NCI-H2227 (cell line): ENCODE measurements at regions not wholly inside any gene's neighbourhood (a gene's known extent, or its start where the extent isn't known, plus 50 kb on each side); places are given as distances from the start of the nearest gene placed in this dataset.
"Not testable (repeated sequence)": the region's sequence is repeated elsewhere in the genome, so short reads cannot be mapped to it uniquely, and the experiment has no call there.

Experiments used
- DNase-seq: peaks from one replicate; lab custom pipeline; 2025; ENCODE audit not compliant: unreplicated experiment; lab: John Stamatoyannopoulos, UW

- DNase-seq = no peak
These were observed 57.1 kb upstream of the KCTD7 start for GRCh38 chr7:66571568-66571967.

DNA sequence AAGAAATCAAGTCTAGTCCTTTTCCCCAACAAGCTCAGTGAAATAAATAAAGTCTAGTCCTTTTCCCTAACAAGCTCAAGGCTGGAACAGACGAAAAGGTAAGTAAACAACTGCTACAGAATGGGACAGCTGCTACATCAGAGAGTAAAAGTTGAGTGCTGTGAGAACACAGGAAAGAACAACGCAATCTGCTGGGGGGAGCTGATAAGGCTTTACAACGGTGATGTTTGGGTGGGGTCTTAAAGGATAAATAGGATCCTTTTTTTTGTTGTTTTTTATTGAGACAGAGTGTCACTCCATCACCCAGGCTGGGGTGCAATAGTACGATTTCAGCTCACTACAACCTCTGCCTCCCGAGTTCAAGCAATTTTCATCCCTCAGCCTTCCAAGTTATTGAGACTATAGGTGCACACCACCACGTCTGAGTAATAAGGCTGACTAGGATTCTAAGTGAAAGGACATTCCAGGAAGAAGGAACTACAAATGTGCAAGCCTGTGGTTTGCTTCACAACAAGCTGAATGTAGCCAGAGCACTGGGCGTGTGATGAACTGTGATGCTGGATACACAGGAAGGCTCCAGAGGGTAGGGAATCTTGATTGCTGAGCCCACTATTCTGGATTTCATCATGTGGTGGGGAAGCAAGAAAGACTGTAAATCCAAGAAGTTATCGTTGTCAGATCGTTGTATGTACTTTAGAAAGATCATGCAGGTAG lies 54.7 kb upstream of the KCTD7 start:
- not testable (repeated sequence) for DNase-seq

DNA sequence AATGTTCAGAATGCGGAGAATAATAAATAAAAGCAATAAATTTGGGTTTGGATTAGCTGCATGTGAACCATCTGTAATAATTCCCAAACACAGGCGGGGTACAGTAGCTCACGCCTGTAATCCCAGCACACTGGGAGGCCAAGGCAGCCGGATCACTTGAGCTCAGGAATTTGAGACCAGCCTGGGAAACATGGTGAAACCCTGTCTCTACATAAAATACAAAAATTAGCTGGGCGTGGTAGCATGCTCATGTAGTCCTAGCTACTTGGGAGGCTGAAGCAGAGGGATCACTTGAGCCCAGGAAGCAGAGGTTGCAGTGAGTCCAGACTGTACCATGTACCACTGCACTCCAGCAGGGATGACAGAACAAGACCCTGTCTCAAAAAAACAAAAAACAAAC lies 53.9 kb upstream of the KCTD7 start:
- not testable (repeated sequence) for DNase-seq

GRCh38 chr7:66575398-66575797 lies 53.3 kb upstream of the KCTD7 start:
- no peak for DNase-seq

- DNase-seq = no peak
These were observed 52.0 kb upstream of the KCTD7 start for GRCh38 chr7:66576646-66577045.
